Right lobe of liver (tissue), 6 donors: ENCODE measurements at regions not wholly inside any gene's neighbourhood (a gene's known extent, or its start where the extent isn't known, plus 50 kb on each side); places are given as distances from the start of the nearest gene placed in this dataset.

Experiments
- ATAC-seq, 4 donors: fragments of 200-7000 bp; cut with Tn5 transposase; one replicate each; pipeline ENCODE4 v1.9.1; 2020; ENCODE audit warnings: mild to moderate bottlenecking in 4 of 4, moderate library complexity in 4 of 4
- DNase-seq, 3 donors: peaks; one replicate each; pipeline ENCODE4 v3.0.0-alpha.2; 2020
- H3K27ac ChIP-seq, 3 donors: fragments of 200-600 bp; one replicate each; pipeline ENCODE4 v1.8.0; 2022
- H3K27me3 ChIP-seq, 2 donors: fragments of 200-600 bp; one replicate each; pipeline ENCODE4 v1.8.0; 2022
- H3K36me3 ChIP-seq, 4 donors: fragments of 200-600 bp; sonication (generic) in 1 of 4; one replicate each; pipeline versions ENCODE4 v1.5.1 to v1.8.0; 2017 to 2022; ENCODE audit warnings: control low read depth in 1 of 4
- H3K4me1 ChIP-seq, 4 donors: fragments of 200-600 bp; sonication (generic) in 1 of 4; one replicate each; pipeline versions ENCODE4 v1.5.1 to v1.8.0; 2017 to 2022; ENCODE audit warnings: control low read depth in 1 of 4
- H3K4me3 ChIP-seq, 3 donors: fragments of 200-600 bp; one replicate each; pipeline ENCODE4 v1.8.0; 2022
- H3K9me3 ChIP-seq, 4 donors: fragments of 200-600 bp; sonication (generic) in 1 of 4; one replicate each; pipeline versions ENCODE4 v1.5.1 to v1.8.0; 2017 to 2022; ENCODE audit warnings: control low read depth in 1 of 4
- POLR2A ChIP-seq: fragments of 450-650 bp; IDR thresholded peaks from one replicate; pipeline ENCODE4 v1.6.1; 2017; ENCODE audit warnings: antibody characterized with exemption, mild to moderate bottlenecking
- whole genome bisulfite sequencing: methylation state at CpG from one replicate; pipeline ENCODE4 v1.1.6; 2018; ENCODE audit warnings: low coverage, low lambda C conversion rate; ENCODE audit not compliant: insufficient coverage; ENCODE audit errors: missing lambda C conversion rate; 5-methylcytosine and 5-hydroxymethylcytosine counted together
- intact Hi-C, 2 donors: fragments of 100-400 bp; cut with DNase I; formaldehyde crosslinking; loops; one replicate each; pipeline versions ENCODE4 v1.11.2 to v1.14.1; 2022
- TF ChIP-seq, protein P1 (sequence below), 4 donors: fragments of 200-600 bp in 3 of 4; fragments of 450-650 bp in 1 of 4; IDR thresholded peaks; one replicate each; pipeline versions ENCODE4 v1.5.1 to v1.8.0; 2016 to 2022; ENCODE audit warnings: antibody characterized with exemption in 4 of 4, mild to moderate bottlenecking in 2 of 4
- donor health status: DM: no; HTN: yes; CAD: no.
- donor health status: DM: no; HTN: no; CAD: no.
- donor health status: DM: no; HTN: no; CAD: no.
- donor health status: DM: no; HTN: yes; CAD: no.
- donor health status: DM: no; HTN: yes; CAD: no.

DNA sequence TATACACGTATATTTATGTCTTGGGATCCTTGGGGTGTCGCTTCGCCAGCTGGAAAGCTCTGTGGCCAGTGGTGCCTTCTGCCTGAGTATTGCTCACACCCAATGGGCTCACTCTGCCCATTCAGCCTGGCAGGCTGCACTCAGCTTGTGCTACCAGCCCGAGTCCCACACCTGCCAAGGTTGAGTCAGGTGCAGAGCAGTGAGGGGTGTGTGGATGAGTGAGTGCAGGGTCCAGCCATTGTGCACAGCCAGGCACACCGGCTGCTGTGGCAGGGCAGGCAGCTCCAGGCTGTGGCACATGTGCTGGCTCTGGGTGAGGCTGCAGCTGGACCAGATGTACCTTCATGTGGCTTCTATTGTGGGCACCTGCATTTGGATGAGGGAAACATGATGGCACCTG, 496.9 kb upstream of the LINC00305 start:
- no peak for DNase-seq
- no peak overlapping the region for H3K4me3 ChIP-seq
- intact Hi-C loops: no loop called here
- TF ChIP-seq, protein P1, sequence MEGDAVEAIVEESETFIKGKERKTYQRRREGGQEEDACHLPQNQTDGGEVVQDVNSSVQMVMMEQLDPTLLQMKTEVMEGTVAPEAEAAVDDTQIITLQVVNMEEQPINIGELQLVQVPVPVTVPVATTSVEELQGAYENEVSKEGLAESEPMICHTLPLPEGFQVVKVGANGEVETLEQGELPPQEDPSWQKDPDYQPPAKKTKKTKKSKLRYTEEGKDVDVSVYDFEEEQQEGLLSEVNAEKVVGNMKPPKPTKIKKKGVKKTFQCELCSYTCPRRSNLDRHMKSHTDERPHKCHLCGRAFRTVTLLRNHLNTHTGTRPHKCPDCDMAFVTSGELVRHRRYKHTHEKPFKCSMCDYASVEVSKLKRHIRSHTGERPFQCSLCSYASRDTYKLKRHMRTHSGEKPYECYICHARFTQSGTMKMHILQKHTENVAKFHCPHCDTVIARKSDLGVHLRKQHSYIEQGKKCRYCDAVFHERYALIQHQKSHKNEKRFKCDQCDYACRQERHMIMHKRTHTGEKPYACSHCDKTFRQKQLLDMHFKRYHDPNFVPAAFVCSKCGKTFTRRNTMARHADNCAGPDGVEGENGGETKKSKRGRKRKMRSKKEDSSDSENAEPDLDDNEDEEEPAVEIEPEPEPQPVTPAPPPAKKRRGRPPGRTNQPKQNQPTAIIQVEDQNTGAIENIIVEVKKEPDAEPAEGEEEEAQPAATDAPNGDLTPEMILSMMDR (IDR thresholded peaks at IDR 0.05): no peak
- TF ChIP-seq POLR2A: no peak
- no peaks in the 10 kb centered on the region for H3K4me1 ChIP-seq
- no peak overlapping the region for H3K27ac ChIP-seq
- WGBS: 67% methylated on average over 4 of the region's 5 CpGs
- ATAC-seq: no peak
- H3K27me3 ChIP-seq: no peaks in the 10 kb centered on the region
- H3K9me3 ChIP-seq: no peaks in the 10 kb centered on the region
- no peaks in the 10 kb centered on the region for H3K36me3 ChIP-seq

DNA sequence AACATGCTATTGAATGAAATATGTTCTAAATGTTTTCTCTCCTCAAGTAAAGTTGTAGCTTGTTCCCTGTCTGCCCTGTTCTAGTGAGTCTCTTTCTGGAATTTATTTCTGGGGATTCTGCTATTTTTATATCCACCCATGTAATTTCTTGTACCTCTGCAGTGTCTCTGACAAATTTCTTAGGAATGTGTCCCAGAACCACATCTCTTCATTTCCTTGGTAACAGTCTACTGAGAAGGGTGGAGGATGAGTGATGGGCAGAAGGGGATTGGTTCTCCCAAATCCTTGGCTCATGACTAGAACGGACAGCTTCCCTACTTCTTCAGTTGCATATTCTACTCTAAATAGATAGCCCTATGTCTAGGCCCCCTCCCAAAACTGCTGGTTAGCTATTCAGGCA, 490.6 kb upstream of the LINC00305 start:
- no peaks in the 10 kb centered on the region for H3K36me3 ChIP-seq
- 43% methylated on average over 1 of the region's 1 CpG for WGBS
- no peaks in the 10 kb centered on the region for H3K9me3 ChIP-seq
- intact Hi-C loops: no loop called here
- H3K27me3 ChIP-seq: no peaks in the 10 kb centered on the region
- TF ChIP-seq POLR2A: no peak
- TF ChIP-seq, protein P1 (IDR thresholded peaks at IDR 0.05): no peak
- ATAC-seq: no peak
- H3K27ac ChIP-seq: no peak overlapping the region
- no peaks in the 10 kb centered on the region for H3K4me1 ChIP-seq
- no peak for DNase-seq
- no peak overlapping the region for H3K4me3 ChIP-seq

DNA sequence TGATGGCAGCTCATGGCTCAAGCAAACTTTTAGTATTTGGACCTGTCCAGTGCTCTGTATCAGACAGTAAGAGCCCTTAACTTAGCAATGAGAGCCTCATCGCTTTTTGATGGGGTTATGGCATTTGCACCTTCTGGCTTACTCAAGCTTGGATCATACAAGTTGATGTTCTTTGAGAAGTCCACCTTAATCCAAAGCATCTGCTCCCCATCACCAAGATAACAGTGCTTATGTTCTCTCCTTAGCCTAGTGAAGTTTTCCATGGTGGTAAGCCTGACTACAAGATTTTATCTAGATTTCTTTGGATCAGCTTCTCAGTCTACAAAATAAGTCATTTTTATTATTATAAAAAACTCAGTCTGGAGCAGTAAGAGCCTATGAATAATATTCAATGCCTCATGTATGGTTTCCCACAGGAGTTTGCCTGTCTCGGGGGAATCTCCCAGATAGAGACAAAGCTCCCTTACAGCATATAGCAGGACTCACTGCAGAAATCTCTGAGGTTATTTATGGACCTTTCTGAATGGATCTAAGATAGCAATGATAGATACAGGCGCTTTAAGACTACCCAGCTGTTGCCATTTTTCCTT, 472.2 kb upstream of the LINC00305 start:
- Histone ChIP-seq H3K4me1 (no peaks in the 10 kb centered on the region), H3K36me3 (no peaks in the 10 kb centered on the region), H3K27ac (no peak overlapping the region), H3K9me3 (no peaks in the 10 kb centered on the region), H3K27me3 (no peaks in the 10 kb centered on the region), H3K4me3 (no peak overlapping the region)
- WGBS: 40% methylated on average over 3 of the region's 3 CpGs
- DNase-seq (no peak), ATAC-seq (no peak)
- TF ChIP-seq, protein P1 (IDR thresholded peaks at IDR 0.05): no peak
- no peak for TF ChIP-seq POLR2A
- intact Hi-C loops: no loop called here

DNA sequence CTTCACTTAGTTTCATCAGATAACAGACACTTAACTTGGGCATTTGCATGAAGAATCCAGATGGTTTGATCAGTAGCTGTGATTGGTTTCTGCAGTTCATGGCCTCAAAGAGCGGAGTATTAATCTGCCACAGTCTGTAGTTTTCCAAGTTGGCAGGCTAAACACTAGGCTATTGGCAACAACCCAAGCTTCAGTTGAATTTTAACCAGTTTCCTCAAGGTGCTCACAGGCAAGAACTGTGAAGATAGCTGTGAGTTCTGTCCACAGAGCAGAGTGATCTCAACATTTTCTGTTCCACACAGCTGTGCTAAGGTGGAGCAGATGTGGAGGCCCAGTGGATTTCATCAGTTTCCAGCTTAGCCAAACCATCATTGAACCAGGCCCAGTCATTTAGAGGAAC, 469.5 kb upstream of the LINC00305 start:
- intact Hi-C loops: no loop called here
- Histone ChIP-seq H3K27ac (no peak overlapping the region), H3K36me3 (no peaks in the 10 kb centered on the region), H3K4me1 (no peaks in the 10 kb centered on the region), H3K9me3 (no peaks in the 10 kb centered on the region), H3K27me3 (no peaks in the 10 kb centered on the region), H3K4me3 (no peak overlapping the region)
- TF ChIP-seq, protein P1 (IDR thresholded peaks at IDR 0.05): no peak
- TF ChIP-seq POLR2A: no peak
- no CpG with 5 or more reads among the region's 1 CpG for WGBS
- ATAC-seq (peak in 3 of 4 donors; percentile 90 to 97 (median 94)), DNase-seq (no peak)

DNA sequence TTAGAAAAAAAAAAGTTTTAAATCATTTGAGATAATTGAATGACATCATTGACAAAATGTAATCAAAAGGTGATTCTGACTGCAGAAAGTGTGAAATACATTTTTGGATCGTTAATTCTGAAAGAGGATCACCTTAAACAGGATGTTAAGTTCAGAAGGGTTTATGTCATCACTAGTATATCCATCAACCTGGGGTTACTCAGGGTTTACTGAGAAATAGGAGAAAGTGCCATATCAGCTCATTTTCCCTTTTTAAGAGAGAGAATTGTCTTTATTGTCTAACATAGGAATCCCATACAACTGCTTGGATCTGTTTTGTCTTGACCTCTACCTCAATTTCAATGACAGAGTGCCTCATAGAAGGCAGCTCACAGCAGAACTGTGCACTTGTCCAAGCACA, 466.1 kb upstream of the LINC00305 start:
- intact Hi-C loops: no loop called here
- Histone ChIP-seq H3K36me3 (no peaks in the 10 kb centered on the region), H3K4me1 (no peaks in the 10 kb centered on the region), H3K27me3 (no peaks in the 10 kb centered on the region), H3K27ac (no peak overlapping the region), H3K9me3 (no peaks in the 10 kb centered on the region), H3K4me3 (no peak overlapping the region)
- TF ChIP-seq POLR2A: no peak
- TF ChIP-seq, protein P1 (IDR thresholded peaks at IDR 0.05): no peak
- WGBS: 35% methylated on average over 1 of the region's 1 CpG
- no peak for DNase-seq
- ATAC-seq: no peak
